ENCODE measurements at regions not wholly inside any gene's neighbourhood (a gene's known extent, or its start where the extent isn't known, plus 50 kb on each side); places are given as distances from the start of the nearest gene placed in this dataset.

DNA sequence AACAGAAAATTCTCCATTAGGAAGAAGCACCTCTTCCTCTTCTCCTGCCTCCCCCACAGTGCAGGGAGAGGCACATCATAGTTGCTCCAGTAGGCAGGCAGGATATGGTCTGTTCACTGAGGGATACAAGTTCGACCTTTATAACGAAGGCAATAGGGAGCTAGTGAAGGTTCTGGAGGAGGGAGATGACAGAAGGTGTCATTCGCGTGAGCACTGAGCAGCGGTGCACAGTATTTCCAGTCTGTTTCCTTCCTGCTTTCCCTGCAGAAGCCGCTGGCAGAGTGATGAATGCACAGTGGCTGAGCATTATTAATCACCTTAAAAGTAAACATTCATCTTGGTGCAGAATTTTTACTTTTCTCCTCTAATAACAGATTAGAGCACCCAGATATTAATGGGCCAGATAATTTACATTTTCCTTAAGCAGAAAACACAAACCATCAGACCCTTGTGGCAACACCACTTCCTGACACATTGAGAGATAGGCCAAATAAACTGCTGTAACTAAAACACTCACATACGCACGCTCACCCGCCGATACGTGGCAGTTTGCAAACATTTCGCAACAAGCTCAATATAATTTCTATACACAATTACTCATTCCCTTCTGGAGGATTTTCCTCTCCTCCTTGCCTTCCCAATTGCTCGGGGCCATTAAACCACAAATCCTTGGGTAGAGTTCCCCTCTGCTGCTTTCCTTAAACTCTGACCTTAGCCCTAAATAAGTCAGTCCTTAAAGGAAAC, 69.5 kb downstream of the AIPL1 start:
- intact Hi-C loops (cut with micrococcal nuclease) = no loop called here

More for the DNA sequence above, 69.5 kb downstream of the AIPL1 start:
- dilution Hi-C loops (cut with MboI; ENCODE audit: extremely low pct_ligation_motif_present, low sequenced_read_pairs) = no loop called here
- no peak for DNase-seq (ENCODE audit: low read depth, low spot score)
- CTCF ChIA-PET = interaction anchor here (1.5 to 2.3 kb wide), 2 partner anchors 12 to 297 kb away, joined by 3 to 5 read pairs; no protein-coding TSS in a partner anchor
- no peak overlapping the region for H2AFZ ChIP-seq (ENCODE audit: low read depth, low read length)
- no peaks in the 10 kb centered on the region for H4K20me1 ChIP-seq (replicated peaks; ENCODE audit: control insufficient read depth, extremely low read depth, insufficient read depth, low read length)
- no TSS peak for BruUV-seq (replicated peaks)
- POLR2A ChIA-PET = no interaction called here
- H3K4me2 ChIP-seq (ENCODE audit: insufficient read depth, low read length) = no peak overlapping the region
- peaks cover 8 to 12% of the 10 kb centered on the region in 2 experiments for H3K27me3 ChIP-seq (ENCODE audit: control insufficient read depth in 2 of 2, insufficient read depth in 2 of 2, low read length in 2 of 2)
- no peak for TF ChIP-seq FOS (IDR thresholded peaks at IDR 0.05; ENCODE audit: borderline replicate concordance, insufficient read depth, low read length)
- TF ChIP-seq POLR2AphosphoS5 (IDR thresholded peaks at IDR 0.05; ENCODE audit: insufficient read depth, low read depth, low read length) = no peak
- no peak for TF ChIP-seq GATA2 (IDR thresholded peaks at IDR 0.05; ENCODE audit: insufficient read depth, insufficient read length, low read depth, low read length)
- TF ChIP-seq EZH2 (IDR thresholded peaks at IDR 0.05; ENCODE audit: borderline replicate concordance, low read depth, low read length, severe bottlenecking) = no peak
- TF ChIP-seq, protein P1, sequence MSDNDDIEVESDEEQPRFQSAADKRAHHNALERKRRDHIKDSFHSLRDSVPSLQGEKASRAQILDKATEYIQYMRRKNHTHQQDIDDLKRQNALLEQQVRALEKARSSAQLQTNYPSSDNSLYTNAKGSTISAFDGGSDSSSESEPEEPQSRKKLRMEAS (IDR thresholded peaks at IDR 0.05; ENCODE audit: insufficient read depth, insufficient read length) = no peak
- TF ChIP-seq MYC (IDR thresholded peaks at IDR 0.05; ENCODE audit: low read depth, low read length) = no peak
- TF ChIP-seq, protein P2, sequence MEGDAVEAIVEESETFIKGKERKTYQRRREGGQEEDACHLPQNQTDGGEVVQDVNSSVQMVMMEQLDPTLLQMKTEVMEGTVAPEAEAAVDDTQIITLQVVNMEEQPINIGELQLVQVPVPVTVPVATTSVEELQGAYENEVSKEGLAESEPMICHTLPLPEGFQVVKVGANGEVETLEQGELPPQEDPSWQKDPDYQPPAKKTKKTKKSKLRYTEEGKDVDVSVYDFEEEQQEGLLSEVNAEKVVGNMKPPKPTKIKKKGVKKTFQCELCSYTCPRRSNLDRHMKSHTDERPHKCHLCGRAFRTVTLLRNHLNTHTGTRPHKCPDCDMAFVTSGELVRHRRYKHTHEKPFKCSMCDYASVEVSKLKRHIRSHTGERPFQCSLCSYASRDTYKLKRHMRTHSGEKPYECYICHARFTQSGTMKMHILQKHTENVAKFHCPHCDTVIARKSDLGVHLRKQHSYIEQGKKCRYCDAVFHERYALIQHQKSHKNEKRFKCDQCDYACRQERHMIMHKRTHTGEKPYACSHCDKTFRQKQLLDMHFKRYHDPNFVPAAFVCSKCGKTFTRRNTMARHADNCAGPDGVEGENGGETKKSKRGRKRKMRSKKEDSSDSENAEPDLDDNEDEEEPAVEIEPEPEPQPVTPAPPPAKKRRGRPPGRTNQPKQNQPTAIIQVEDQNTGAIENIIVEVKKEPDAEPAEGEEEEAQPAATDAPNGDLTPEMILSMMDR (IDR thresholded peaks at IDR 0.05; ENCODE audit: extremely low read depth in 1 of 2, insufficient read depth in 1 of 2, low read depth in 1 of 2, low read length in 2 of 2) = no peak
- no peak for TF ChIP-seq POLR2A (IDR thresholded peaks at IDR 0.05; ENCODE audit: low read depth, low read length)
- TF ChIP-seq JUN (IDR thresholded peaks at IDR 0.05; ENCODE audit: borderline replicate concordance, insufficient read depth, insufficient read length, low read depth) = no peak
- H3K9me3 ChIP-seq (replicated peaks; ENCODE audit: control insufficient read depth, insufficient read depth, low read length) = no peaks in the 10 kb centered on the region
- H3K79me2 ChIP-seq (ENCODE audit: control insufficient read depth, insufficient read depth, low read length) = no peaks in the 10 kb centered on the region
- no peak overlapping the region for H3K4me3 ChIP-seq (replicated peaks in 1 of 3; ENCODE audit: insufficient read depth in 1 of 3, low read depth in 1 of 3, low read length in 3 of 3)
- no peaks in the 10 kb centered on the region for H3K36me3 ChIP-seq (ENCODE audit: control insufficient read depth in 2 of 2, extremely low read depth in 1 of 2, insufficient read depth in 2 of 2, low read length in 2 of 2)
- H3K27ac ChIP-seq (ENCODE audit: insufficient read depth, low read depth, low read length) = no peak overlapping the region
- H3K9me1 ChIP-seq (replicated peaks; ENCODE audit: control insufficient read depth, extremely low read depth, insufficient read depth, low read length) = no peaks in the 10 kb centered on the region
- H3K9ac ChIP-seq (replicated peaks; ENCODE audit: extremely low read depth, insufficient read depth, low read length) = no peak overlapping the region
- no peak for FAIRE-seq
- no peaks in the 10 kb centered on the region for H3K4me1 ChIP-seq (ENCODE audit: control insufficient read depth, extremely low read depth, insufficient read depth, low read length)
